NT2/D1 (cell line): ENCODE measurements at regions not wholly inside any gene's neighbourhood (a gene's known extent, or its start where the extent isn't known, plus 50 kb on each side); places are given as distances from the start of the nearest gene placed in this dataset.
"Not testable (repeated sequence)": the region's sequence is repeated elsewhere in the genome, so short reads cannot be mapped to it uniquely, and the experiment has no call there.

Experiments used
- DNase-seq: peaks from one replicate; pipeline ENCODE4 v3.0.0-alpha.2; 2011; ENCODE audit warnings: low read depth, low spot score
- H3K27me3 ChIP-seq: 2 replicates; pipeline ENCODE4 v1.6.0; 2011; ENCODE audit warnings: mild to moderate bottlenecking; ENCODE audit not compliant: insufficient read length, insufficient read depth
- H3K36me3 ChIP-seq: 2 replicates; pipeline ENCODE4 v1.6.1; 2011; ENCODE audit warnings: mild to moderate bottlenecking, low read length, mixed read lengths; ENCODE audit not compliant: insufficient read depth, insufficient read length
- H3K4me1 ChIP-seq: 2 replicates; pipeline ENCODE4 v1.5.1; 2011; ENCODE audit not compliant: insufficient read depth, insufficient read length
- H3K4me3 ChIP-seq: 2 replicates; pipeline ENCODE4 v1.5.1; 2011; ENCODE audit warnings: low read depth; ENCODE audit not compliant: insufficient read length
- H3K9ac ChIP-seq: 2 replicates; pipeline ENCODE4 v1.6.0; 2011; ENCODE audit warnings: low read depth; ENCODE audit not compliant: insufficient read length
- H3K9me3 ChIP-seq: 2 replicates; pipeline ENCODE4 v1.5.1; 2011; ENCODE audit warnings: mild to moderate bottlenecking, low read length; ENCODE audit not compliant: insufficient read depth
- SUZ12 ChIP-seq: IDR thresholded peaks from 2 replicates; pipeline ENCODE4 v1.6.1; 2011; ENCODE audit not compliant: insufficient read length, insufficient read depth; ENCODE audit errors: extremely low read depth
- YY1 ChIP-seq: IDR thresholded peaks from 2 replicates; pipeline ENCODE4 v1.6.1; 2011; ENCODE audit not compliant: insufficient read length, insufficient read depth
- ZNF274 ChIP-seq: IDR thresholded peaks from 2 replicates; pipeline ENCODE4 v1.6.1; 2011; ENCODE audit warnings: mild to moderate bottlenecking, low read depth, low read length

- no peaks in the 10 kb centered on the region for H3K36me3 ChIP-seq
- no peaks in the 10 kb centered on the region for H3K4me1 ChIP-seq
- H3K27me3 ChIP-seq, result no peaks in the 10 kb centered on the region
- no peak overlapping the region for H3K9ac ChIP-seq
- no peaks in the 10 kb centered on the region for H3K9me3 ChIP-seq
- H3K4me3 ChIP-seq, result no peak overlapping the region
- no peak for DNase-seq
- no peak for TF ChIP-seq ZNF274
- no peak for TF ChIP-seq YY1
- TF ChIP-seq SUZ12, result no peak
Observed at GRCh38 chr5:115453391-115454095, 91.0 kb downstream of the FEM1C start.

GRCh38 chr5:115452536-115453235 is 91.9 kb downstream of the FEM1C start:
- TF ChIP-seq SUZ12 (no peak), YY1 (no peak), ZNF274 (no peak)
- H3K36me3 ChIP-seq, result no peaks in the 10 kb centered on the region
- no peaks in the 10 kb centered on the region for H3K9me3 ChIP-seq
- no peak for DNase-seq
- H3K4me1 ChIP-seq, result no peaks in the 10 kb centered on the region
- H3K4me3 ChIP-seq, result no peak overlapping the region
- no peaks in the 10 kb centered on the region for H3K27me3 ChIP-seq
- H3K9ac ChIP-seq, result no peak overlapping the region

- no peak for DNase-seq
- Histone ChIP-seq H3K27me3 (no peaks in the 10 kb centered on the region), H3K9me3 (no peaks in the 10 kb centered on the region), H3K36me3 (no peaks in the 10 kb centered on the region), H3K9ac (no peak overlapping the region), H3K4me1 (no peaks in the 10 kb centered on the region), H3K4me3 (no peak overlapping the region)
- TF ChIP-seq YY1 (no peak), SUZ12 (no peak), ZNF274 (no peak)
Observed at GRCh38 chr5:115452083-115452482, 92.5 kb downstream of the FEM1C start.

DNA sequence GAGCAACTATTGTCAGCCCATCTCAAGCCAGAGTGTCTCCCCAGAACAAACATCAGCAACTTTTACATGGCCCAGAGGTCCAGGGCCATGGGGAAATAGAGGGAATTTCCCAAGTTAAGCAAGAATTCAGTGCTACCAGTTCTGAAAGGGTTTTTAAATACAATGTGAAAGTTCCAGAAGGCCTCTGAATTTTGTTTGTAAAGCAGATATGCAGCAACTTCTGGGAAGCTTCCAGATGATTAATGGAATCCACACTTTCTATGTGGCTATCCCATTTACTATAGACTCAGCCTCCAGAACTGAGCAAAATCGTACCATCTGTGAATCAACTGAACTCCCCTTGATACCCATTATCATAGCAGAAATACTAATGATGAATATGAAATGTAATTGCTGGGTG is 93.8 kb downstream of the FEM1C start:
- no peaks in the 10 kb centered on the region for H3K4me1 ChIP-seq
- no peaks in the 10 kb centered on the region for H3K9me3 ChIP-seq
- no peaks in the 10 kb centered on the region for H3K27me3 ChIP-seq
- H3K4me3 ChIP-seq, result no peak overlapping the region
- TF ChIP-seq ZNF274 (no peak), YY1 (no peak), SUZ12 (no peak)
- H3K9ac ChIP-seq, result no peak overlapping the region
- DNase-seq, result no peak
- H3K36me3 ChIP-seq, result no peaks in the 10 kb centered on the region

DNA sequence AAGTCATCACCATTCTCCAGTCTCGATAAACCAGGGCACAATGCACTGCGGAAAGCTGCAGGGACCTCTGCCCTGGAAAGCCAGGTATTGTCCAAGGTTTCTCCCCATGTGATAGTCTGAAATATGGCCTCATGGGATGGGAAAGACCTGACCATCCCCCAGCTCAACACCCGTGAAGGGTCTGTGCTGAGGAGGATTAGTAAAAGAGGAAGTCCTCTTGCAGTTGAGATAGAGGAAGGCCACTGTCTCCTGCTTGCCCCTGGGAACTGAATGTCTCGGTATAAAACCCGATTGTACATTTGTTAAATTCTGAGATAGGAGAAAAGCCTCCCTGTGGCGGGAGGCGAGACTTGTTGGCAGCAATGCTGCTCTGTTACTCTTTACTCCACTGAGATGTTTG is 95.9 kb downstream of the FEM1C start:
- H3K9ac ChIP-seq, H3K9me3 ChIP-seq, H3K36me3 ChIP-seq, DNase-seq, H3K4me1 ChIP-seq, H3K4me3 ChIP-seq, H3K27me3 ChIP-seq: not testable (repeated sequence)

DNA sequence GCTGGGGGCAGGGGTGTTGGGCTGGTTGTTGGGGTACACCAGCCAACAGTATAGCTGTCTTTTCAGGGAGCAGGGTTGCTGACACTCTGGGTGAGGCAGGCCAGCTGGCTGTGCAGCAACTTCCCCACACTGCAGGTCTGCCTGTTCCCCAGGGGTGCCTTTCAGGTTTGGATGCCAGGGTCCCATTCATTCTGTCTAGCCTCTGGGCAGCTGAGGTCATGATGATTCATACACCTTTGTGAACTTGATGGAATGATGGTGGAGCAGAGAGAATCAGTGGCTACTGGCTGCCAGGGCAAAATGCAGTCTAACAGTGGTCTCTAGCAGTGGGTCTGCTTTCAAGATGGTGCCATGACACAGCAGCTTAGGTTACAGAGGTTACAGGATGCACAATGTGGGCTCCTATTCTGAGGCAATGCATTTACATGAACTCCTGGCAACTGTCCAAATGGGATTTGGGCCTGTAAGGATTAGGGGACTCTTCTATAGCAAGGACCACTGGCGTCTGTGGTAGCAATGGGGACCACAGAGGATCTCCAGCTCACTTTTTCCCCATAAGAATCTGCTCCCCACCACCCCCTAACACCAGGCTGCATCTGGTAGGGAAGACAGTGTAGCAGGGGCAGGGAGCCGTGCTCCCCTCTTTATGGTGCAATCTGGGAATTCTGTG is 103.7 kb downstream of the FEM1C start:
- H3K4me3 ChIP-seq, result no peak overlapping the region
- peaks cover 18% of the 10 kb centered on the region; the same call in 1 of the 2 replicates for H3K9me3 ChIP-seq
- no peak for DNase-seq
- no peaks in the 10 kb centered on the region for H3K36me3 ChIP-seq
- TF ChIP-seq SUZ12 (no peak), YY1 (no peak), ZNF274 (no peak)
- no peaks in the 10 kb centered on the region for H3K4me1 ChIP-seq
- no peak overlapping the region for H3K9ac ChIP-seq
- no peaks in the 10 kb centered on the region for H3K27me3 ChIP-seq

DNA sequence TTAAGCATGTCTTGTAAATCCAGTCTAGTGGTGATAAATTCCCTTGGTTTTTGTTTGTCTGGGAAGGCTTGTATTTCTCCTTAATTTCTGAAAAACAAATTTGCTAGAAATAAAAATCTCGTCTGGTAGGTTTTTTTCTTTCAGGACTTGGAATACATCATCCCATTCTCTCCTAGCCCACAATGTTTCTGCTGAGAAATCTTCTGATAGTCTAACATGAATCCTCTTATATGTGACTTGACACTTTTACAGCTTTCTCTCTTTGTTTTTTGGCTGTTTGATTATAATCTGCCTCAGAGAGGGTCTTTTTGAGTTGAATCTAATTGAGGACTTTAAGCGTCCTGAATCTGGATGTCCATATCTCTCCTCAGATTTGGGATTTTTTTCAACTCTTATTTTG is 104.9 kb downstream of the FEM1C start:
- no peak overlapping the region for H3K9ac ChIP-seq
- TF ChIP-seq YY1 (no peak), SUZ12 (no peak)
- H3K36me3 ChIP-seq, result no peaks in the 10 kb centered on the region
- peaks cover 18% of the 10 kb centered on the region; the same call in 1 of the 2 replicates for H3K9me3 ChIP-seq
- no peak for DNase-seq
- H3K4me3 ChIP-seq, result no peak overlapping the region
- H3K27me3 ChIP-seq, result no peaks in the 10 kb centered on the region
- H3K4me1 ChIP-seq, result no peaks in the 10 kb centered on the region
